KOPT-K1 (cell line): ENCODE measurements at regions not wholly inside any gene's neighbourhood (a gene's known extent, or its start where the extent isn't known, plus 50 kb on each side); places are given as distances from the start of the nearest gene placed in this dataset.

ENCODE experiments used
- H3K27ac ChIP-seq: fragments of 200-600 bp; sonication (generic); 2 replicates; pipeline ENCODE4 v1.5.1; 2016; ENCODE audit warnings: antibody characterized with exemption, mild to moderate bottlenecking, low read depth, low read length; ENCODE audit not compliant: poor library complexity, severe bottlenecking
- H3K36me3 ChIP-seq: fragments of 200-600 bp; sonication (generic); 2 replicates; pipeline ENCODE4 v1.5.1; 2017; ENCODE audit warnings: antibody characterized with exemption, mild to moderate bottlenecking, low read length, moderate library complexity; ENCODE audit not compliant: insufficient read depth
- H3K9me3 ChIP-seq: fragments of 200-600 bp; sonication (generic); 2 replicates; pipeline ENCODE4 v1.5.1; 2017; ENCODE audit warnings: antibody characterized with exemption, low read length, mild to moderate bottlenecking; ENCODE audit not compliant: insufficient read depth, poor library complexity, severe bottlenecking

GRCh38 chr2:149904352-149905175 lies 317.0 kb upstream of the MMADHC start:
- Histone ChIP-seq H3K9me3 (no peaks in the 10 kb centered on the region), H3K27ac (no peak overlapping the region), H3K36me3 (no peaks in the 10 kb centered on the region)

GRCh38 chr2:149903626-149904025 lies 316.1 kb upstream of the MMADHC start:
- Histone ChIP-seq H3K36me3 (no peaks in the 10 kb centered on the region), H3K9me3 (no peaks in the 10 kb centered on the region), H3K27ac (no peak overlapping the region)

GRCh38 chr2:149902081-149902480 lies 314.5 kb upstream of the MMADHC start:
- Histone ChIP-seq H3K27ac (no peak overlapping the region), H3K36me3 (no peaks in the 10 kb centered on the region), H3K9me3 (no peaks in the 10 kb centered on the region)

GRCh38 chr2:149901231-149901859 lies 313.8 kb upstream of the MMADHC start:
- no peaks in the 10 kb centered on the region for H3K36me3 ChIP-seq
- H3K9me3 ChIP-seq: no peaks in the 10 kb centered on the region
- no peak overlapping the region for H3K27ac ChIP-seq

GRCh38 chr2:149899390-149899789 lies 311.8 kb upstream of the MMADHC start:
- H3K36me3 ChIP-seq: no peaks in the 10 kb centered on the region
- no peak overlapping the region for H3K27ac ChIP-seq
- H3K9me3 ChIP-seq: no peaks in the 10 kb centered on the region

- Histone ChIP-seq H3K36me3 (no peaks in the 10 kb centered on the region), H3K27ac (no peak overlapping the region), H3K9me3 (no peaks in the 10 kb centered on the region)
Measured at GRCh38 chr2:149894760-149895159, 307.2 kb upstream of the MMADHC start.

GRCh38 chr2:149894226-149894625 lies 306.7 kb upstream of the MMADHC start:
- Histone ChIP-seq H3K9me3 (no peaks in the 10 kb centered on the region), H3K27ac (no peak overlapping the region), H3K36me3 (no peaks in the 10 kb centered on the region)

- no peak overlapping the region for H3K27ac ChIP-seq
- H3K9me3 ChIP-seq: no peaks in the 10 kb centered on the region
- H3K36me3 ChIP-seq: no peaks in the 10 kb centered on the region
Measured at GRCh38 chr2:149892563-149892962, 305.0 kb upstream of the MMADHC start.

GRCh38 chr2:149885946-149886345 lies 298.4 kb upstream of the MMADHC start:
- Histone ChIP-seq H3K36me3 (no peaks in the 10 kb centered on the region), H3K27ac (no peak overlapping the region), H3K9me3 (no peaks in the 10 kb centered on the region)

GRCh38 chr2:149885468-149885867 lies 297.9 kb upstream of the MMADHC start:
- Histone ChIP-seq H3K27ac (no peak overlapping the region), H3K36me3 (no peaks in the 10 kb centered on the region), H3K9me3 (no peaks in the 10 kb centered on the region)

GRCh38 chr2:149884871-149885270 lies 297.3 kb upstream of the MMADHC start:
- Histone ChIP-seq H3K9me3 (no peaks in the 10 kb centered on the region), H3K27ac (no peak overlapping the region), H3K36me3 (no peaks in the 10 kb centered on the region)

- Histone ChIP-seq H3K9me3 (no peaks in the 10 kb centered on the region), H3K36me3 (no peaks in the 10 kb centered on the region), H3K27ac (no peak overlapping the region)
Measured at GRCh38 chr2:149877913-149878312, 290.3 kb upstream of the MMADHC start.

- Histone ChIP-seq H3K9me3 (no peaks in the 10 kb centered on the region), H3K36me3 (no peaks in the 10 kb centered on the region), H3K27ac (no peak overlapping the region)
Measured at GRCh38 chr2:149877074-149877473, 289.5 kb upstream of the MMADHC start.

- H3K9me3 ChIP-seq: no peaks in the 10 kb centered on the region
- H3K27ac ChIP-seq: no peak overlapping the region
- no peaks in the 10 kb centered on the region for H3K36me3 ChIP-seq
Measured at GRCh38 chr2:149873936-149874335, 286.4 kb upstream of the MMADHC start.

- Histone ChIP-seq H3K9me3 (no peaks in the 10 kb centered on the region), H3K36me3 (no peaks in the 10 kb centered on the region), H3K27ac (no peak overlapping the region)
Measured at GRCh38 chr2:149872638-149873150, 285.1 kb upstream of the MMADHC start.

GRCh38 chr2:149872041-149872440 lies 284.5 kb upstream of the MMADHC start:
- H3K36me3 ChIP-seq: no peaks in the 10 kb centered on the region
- no peaks in the 10 kb centered on the region for H3K9me3 ChIP-seq

More at GRCh38 chr2:149872041-149872440, 284.5 kb upstream of the MMADHC start:
- H3K27ac ChIP-seq: no peak overlapping the region
